ENCODE measurements at regions not wholly inside any gene's neighbourhood (a gene's known extent, or its start where the extent isn't known, plus 50 kb on each side); places are given as distances from the start of the nearest gene placed in this dataset.
"Not testable (repeated sequence)": the region's sequence is repeated elsewhere in the genome, so short reads cannot be mapped to it uniquely, and the experiment has no call there.

GRCh38 chr5:124526079-124526478 is 220.4 kb downstream of the ZNF608 start:
- not testable (repeated sequence) for H2BK15ac ChIP-seq (replicated peaks; ENCODE audit: low read depth); H2BK120ac ChIP-seq (ENCODE audit: low read depth, low read length); H3K9ac ChIP-seq (ENCODE audit: low read length); H3K4me3 ChIP-seq (ENCODE audit: low read length); H4K5ac ChIP-seq (ENCODE audit: low read length); H3K4ac ChIP-seq (ENCODE audit: low read depth, low read length); H2AK5ac ChIP-seq (ENCODE audit: low read length); H3K4me2 ChIP-seq (ENCODE audit: low read length); H3K27ac ChIP-seq (ENCODE audit: low read depth, low read length); H3K27me3 ChIP-seq (ENCODE audit: insufficient read depth, low read length, poor library complexity); H2BK5ac ChIP-seq (ENCODE audit: low read length); H3K79me2 ChIP-seq (ENCODE audit: control insufficient read depth, insufficient read depth, low read length); H3K56ac ChIP-seq (ENCODE audit: low read length); H4K8ac ChIP-seq (ENCODE audit: low read depth, low read length); DNase-seq; H3K36me3 ChIP-seq (ENCODE audit: control insufficient read depth, insufficient read depth, low read length); H3K18ac ChIP-seq (ENCODE audit: low read length); H3K23ac ChIP-seq (ENCODE audit: low read length); H3K4me1 ChIP-seq (ENCODE audit: control insufficient read depth, low read depth, low read length); H3K79me1 ChIP-seq (ENCODE audit: low read length)
- WGBS (ENCODE audit: extremely low coverage, insufficient coverage, low lambda C conversion rate), result no CpG with 5 or more reads among the region's 4 CpGs

GRCh38 chr5:124524552-124525232 is 221.7 kb downstream of the ZNF608 start:
- Histone ChIP-seq H2BK15ac (replicated peaks; ENCODE audit: low read depth) (no peak overlapping the region), H3K4me1 (ENCODE audit: control insufficient read depth, low read depth, low read length) (no peaks in the 10 kb centered on the region)

GRCh38 chr5:124523897-124524296 is 222.5 kb downstream of the ZNF608 start:
- H3K4me3 ChIP-seq (ENCODE audit: low read length), result no peak overlapping the region
- no peak overlapping the region for H2BK120ac ChIP-seq (ENCODE audit: low read depth, low read length)
- H3K4me1 ChIP-seq (ENCODE audit: control insufficient read depth, low read depth, low read length), result no peaks in the 10 kb centered on the region
- H2BK15ac ChIP-seq (replicated peaks; ENCODE audit: low read depth), result no peak overlapping the region
- no peaks in the 10 kb centered on the region for H3K27me3 ChIP-seq (ENCODE audit: insufficient read depth, low read length, poor library complexity)
- no peak overlapping the region for H3K18ac ChIP-seq (ENCODE audit: low read length)
- no peaks in the 10 kb centered on the region for H3K79me2 ChIP-seq (ENCODE audit: control insufficient read depth, insufficient read depth, low read length)
- H3K36me3 ChIP-seq (ENCODE audit: control insufficient read depth, insufficient read depth, low read length), result no peaks in the 10 kb centered on the region
- WGBS (ENCODE audit: extremely low coverage, insufficient coverage, low lambda C conversion rate), result no CpG with 5 or more reads among the region's 5 CpGs
- H4K5ac ChIP-seq (ENCODE audit: low read length), result no peak overlapping the region
- no peak overlapping the region for H3K4me2 ChIP-seq (ENCODE audit: low read length)
- DNase-seq, result no peak
- no peak overlapping the region for H2BK5ac ChIP-seq (ENCODE audit: low read length)
- H3K9ac ChIP-seq (ENCODE audit: low read length), result no peak overlapping the region
- H3K27ac ChIP-seq (ENCODE audit: low read depth, low read length), result no peak overlapping the region
- H4K8ac ChIP-seq (ENCODE audit: low read depth, low read length), result no peak overlapping the region
- H2AK5ac ChIP-seq (ENCODE audit: low read length), result no peak overlapping the region
- no peak overlapping the region for H3K4ac ChIP-seq (ENCODE audit: low read depth, low read length)
- no peak overlapping the region for H3K56ac ChIP-seq (ENCODE audit: low read length)
- H3K23ac ChIP-seq (ENCODE audit: low read length), result no peak overlapping the region
- no peaks in the 10 kb centered on the region for H3K79me1 ChIP-seq (ENCODE audit: low read length)

More at GRCh38 chr5:124524552-124525232, 221.7 kb downstream of the ZNF608 start:
- no CpG with 5 or more reads among the region's 6 CpGs for WGBS (ENCODE audit: extremely low coverage, insufficient coverage, low lambda C conversion rate)
- H2AK5ac ChIP-seq (ENCODE audit: low read length), result no peak overlapping the region
- H3K36me3 ChIP-seq (ENCODE audit: control insufficient read depth, insufficient read depth, low read length), result no peaks in the 10 kb centered on the region
- no peaks in the 10 kb centered on the region for H3K79me1 ChIP-seq (ENCODE audit: low read length)
- H3K4ac ChIP-seq (ENCODE audit: low read depth, low read length), result no peak overlapping the region
- peak; percentile 21 for DNase-seq
- H3K18ac ChIP-seq (ENCODE audit: low read length), result peak overlapping the region; percentile 5
- H3K23ac ChIP-seq (ENCODE audit: low read length), result no peak overlapping the region
- H3K4me2 ChIP-seq (ENCODE audit: low read length), result no peak overlapping the region
- no peak overlapping the region for H4K8ac ChIP-seq (ENCODE audit: low read depth, low read length)
- H3K27ac ChIP-seq (ENCODE audit: low read depth, low read length), result no peak overlapping the region
- H3K4me3 ChIP-seq (ENCODE audit: low read length), result no peak overlapping the region
- no peaks in the 10 kb centered on the region for H3K79me2 ChIP-seq (ENCODE audit: control insufficient read depth, insufficient read depth, low read length)
- H2BK120ac ChIP-seq (ENCODE audit: low read depth, low read length), result no peak overlapping the region
- H3K56ac ChIP-seq (ENCODE audit: low read length), result no peak overlapping the region
- no peaks in the 10 kb centered on the region for H3K27me3 ChIP-seq (ENCODE audit: insufficient read depth, low read length, poor library complexity)
- H3K9ac ChIP-seq (ENCODE audit: low read length), result no peak overlapping the region
- no peak overlapping the region for H4K5ac ChIP-seq (ENCODE audit: low read length)
- no peak overlapping the region for H2BK5ac ChIP-seq (ENCODE audit: low read length)

- no peak overlapping the region for H3K23ac ChIP-seq (ENCODE audit: low read length)
- H4K8ac ChIP-seq (ENCODE audit: low read depth, low read length), result no peak overlapping the region
- no peak overlapping the region for H3K56ac ChIP-seq (ENCODE audit: low read length)
- no peak overlapping the region for H4K5ac ChIP-seq (ENCODE audit: low read length)
- H3K79me2 ChIP-seq (ENCODE audit: control insufficient read depth, insufficient read depth, low read length), result no peaks in the 10 kb centered on the region
- no peak overlapping the region for H3K27ac ChIP-seq (ENCODE audit: low read depth, low read length)
- no peaks in the 10 kb centered on the region for H3K27me3 ChIP-seq (ENCODE audit: insufficient read depth, low read length, poor library complexity)
- no peaks in the 10 kb centered on the region for H3K79me1 ChIP-seq (ENCODE audit: low read length)
- no peak overlapping the region for H2BK5ac ChIP-seq (ENCODE audit: low read length)
- H2BK15ac ChIP-seq (replicated peaks; ENCODE audit: low read depth), result no peak overlapping the region
- no peak for DNase-seq
- no peaks in the 10 kb centered on the region for H3K36me3 ChIP-seq (ENCODE audit: control insufficient read depth, insufficient read depth, low read length)
- no peak overlapping the region for H3K4me2 ChIP-seq (ENCODE audit: low read length)
- H3K4ac ChIP-seq (ENCODE audit: low read depth, low read length), result no peak overlapping the region
- no peak overlapping the region for H2AK5ac ChIP-seq (ENCODE audit: low read length)
- H3K4me3 ChIP-seq (ENCODE audit: low read length), result no peak overlapping the region
- no peaks in the 10 kb centered on the region for H3K4me1 ChIP-seq (ENCODE audit: control insufficient read depth, low read depth, low read length)
- H2BK120ac ChIP-seq (ENCODE audit: low read depth, low read length), result no peak overlapping the region
- H3K9ac ChIP-seq (ENCODE audit: low read length), result no peak overlapping the region
- no peak overlapping the region for H3K18ac ChIP-seq (ENCODE audit: low read length)
- no CpG with 5 or more reads among the region's 1 CpG for WGBS (ENCODE audit: extremely low coverage, insufficient coverage, low lambda C conversion rate)
These were observed 223.4 kb downstream of the ZNF608 start for GRCh38 chr5:124522992-124523391.

GRCh38 chr5:124521461-124522230 is 224.8 kb downstream of the ZNF608 start:
- WGBS (ENCODE audit: extremely low coverage, insufficient coverage, low lambda C conversion rate), result no CpG with 5 or more reads among the region's 34 CpGs
- Histone ChIP-seq H3K56ac (ENCODE audit: low read length) (no peak overlapping the region), H3K4me2 (ENCODE audit: low read length) (no peak overlapping the region), H2BK15ac (replicated peaks; ENCODE audit: low read depth) (no peak overlapping the region), H3K36me3 (ENCODE audit: control insufficient read depth, insufficient read depth, low read length) (no peaks in the 10 kb centered on the region), H3K9ac (ENCODE audit: low read length) (no peak overlapping the region), H4K8ac (ENCODE audit: low read depth, low read length) (no peak overlapping the region), H3K79me1 (ENCODE audit: low read length) (no peaks in the 10 kb centered on the region), H3K27ac (ENCODE audit: low read depth, low read length) (no peak overlapping the region), H3K4me3 (ENCODE audit: low read length) (no peak overlapping the region), H3K4me1 (ENCODE audit: control insufficient read depth, low read depth, low read length) (no peaks in the 10 kb centered on the region), H3K18ac (ENCODE audit: low read length) (no peak overlapping the region), H3K4ac (ENCODE audit: low read depth, low read length) (no peak overlapping the region), H3K23ac (ENCODE audit: low read length) (no peak overlapping the region), H3K79me2 (ENCODE audit: control insufficient read depth, insufficient read depth, low read length) (no peaks in the 10 kb centered on the region), H3K27me3 (ENCODE audit: insufficient read depth, low read length, poor library complexity) (no peaks in the 10 kb centered on the region), H2AK5ac (ENCODE audit: low read length) (no peak overlapping the region), H2BK5ac (ENCODE audit: low read length) (no peak overlapping the region), H4K5ac (ENCODE audit: low read length) (no peak overlapping the region), H2BK120ac (ENCODE audit: low read depth, low read length) (no peak overlapping the region)
- DNase-seq, result no peak

Measured in mesendoderm (in vitro differentiated cells).